IPS-20b (cell line): ENCODE measurements at regions not wholly inside any gene's neighbourhood (a gene's known extent, or its start where the extent isn't known, plus 50 kb on each side); places are given as distances from the start of the nearest gene placed in this dataset.

Source experiments
- H3K27ac ChIP-seq: one replicate; pipeline ENCODE4 v1.5.1; 2013; ENCODE audit warnings: low read length
- H3K27me3 ChIP-seq: 2 replicates; pipeline ENCODE4 v1.6.1; 2013; ENCODE audit warnings: mild to moderate bottlenecking, low read length, inconsistent platforms; ENCODE audit not compliant: insufficient read depth
- H3K36me3 ChIP-seq: 2 replicates; pipeline ENCODE4 v1.6.1; 2013; ENCODE audit warnings: low read depth, mild to moderate bottlenecking, inconsistent platforms, low read length, moderate library complexity; ENCODE audit not compliant: insufficient read depth
- H3K4me1 ChIP-seq: 2 replicates; pipeline ENCODE4 v1.6.1; 2013; ENCODE audit warnings: mild to moderate bottlenecking, control low read depth, inconsistent platforms, low read length, moderate library complexity; ENCODE audit not compliant: insufficient read depth
- H3K4me3 ChIP-seq: 2 replicates; pipeline ENCODE4 v1.5.1; 2013; ENCODE audit warnings: mild to moderate bottlenecking, low read length, inconsistent platforms
- H3K9ac ChIP-seq: 2 replicates; pipeline ENCODE4 v1.6.1; 2013; ENCODE audit warnings: low read depth, mild to moderate bottlenecking, inconsistent platforms, low read length, moderate library complexity
- H3K9me3 ChIP-seq: 2 replicates; pipeline ENCODE4 v1.6.1; 2013; ENCODE audit warnings: mild to moderate bottlenecking, low read depth, low read length, inconsistent platforms; ENCODE audit not compliant: insufficient read depth

GRCh38 chr6:168903613-168904345 is 349.9 kb downstream of the THBS2 start:
- Histone ChIP-seq H3K36me3 (no peaks in the 10 kb centered on the region), H3K9ac (no peak overlapping the region), H3K27ac (no peak overlapping the region), H3K4me1 (no peaks in the 10 kb centered on the region), H3K27me3 (no peaks in the 10 kb centered on the region), H3K9me3 (no peaks in the 10 kb centered on the region), H3K4me3 (no peak overlapping the region)

DNA sequence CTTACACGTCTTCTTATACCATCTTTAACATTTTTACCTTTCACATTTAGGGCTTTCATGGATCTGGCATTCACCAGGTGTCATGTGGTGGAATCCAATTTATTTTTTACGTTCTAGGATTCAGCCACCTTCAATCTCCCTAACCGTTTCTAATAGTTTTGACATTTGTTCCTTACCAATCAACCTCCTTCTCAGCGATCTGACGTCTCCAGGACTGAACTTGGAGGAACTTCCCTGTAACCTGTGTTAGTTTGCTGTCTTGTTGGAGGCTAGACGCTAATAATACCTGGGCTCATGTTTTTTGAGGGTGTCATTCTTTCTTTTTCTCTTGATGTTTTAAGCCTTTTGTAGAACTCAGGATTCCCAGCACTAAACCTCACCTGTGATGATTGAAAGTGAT is 351.6 kb downstream of the THBS2 start:
- Histone ChIP-seq H3K9me3 (no peaks in the 10 kb centered on the region), H3K9ac (no peak overlapping the region), H3K27ac (no peak overlapping the region), H3K27me3 (no peaks in the 10 kb centered on the region), H3K4me1 (no peaks in the 10 kb centered on the region), H3K4me3 (no peak overlapping the region), H3K36me3 (no peaks in the 10 kb centered on the region)

GRCh38 chr6:168901076-168901475 is 352.6 kb downstream of the THBS2 start:
- H3K36me3 ChIP-seq = no peaks in the 10 kb centered on the region
- no peak overlapping the region for H3K4me3 ChIP-seq
- H3K9ac ChIP-seq = no peak overlapping the region
- H3K27ac ChIP-seq = no peak overlapping the region
- no peaks in the 10 kb centered on the region for H3K27me3 ChIP-seq
- H3K4me1 ChIP-seq = no peaks in the 10 kb centered on the region
- H3K9me3 ChIP-seq = no peaks in the 10 kb centered on the region

GRCh38 chr6:168896321-168896720 is 357.3 kb downstream of the THBS2 start:
- peaks cover 3% of the 10 kb centered on the region; the same call in 1 of the 2 replicates for H3K4me1 ChIP-seq
- no peak overlapping the region for H3K9ac ChIP-seq
- no peaks in the 10 kb centered on the region for H3K9me3 ChIP-seq
- H3K27ac ChIP-seq = no peak overlapping the region
- H3K4me3 ChIP-seq = no peak overlapping the region
- no peaks in the 10 kb centered on the region for H3K36me3 ChIP-seq
- no peaks in the 10 kb centered on the region for H3K27me3 ChIP-seq

DNA sequence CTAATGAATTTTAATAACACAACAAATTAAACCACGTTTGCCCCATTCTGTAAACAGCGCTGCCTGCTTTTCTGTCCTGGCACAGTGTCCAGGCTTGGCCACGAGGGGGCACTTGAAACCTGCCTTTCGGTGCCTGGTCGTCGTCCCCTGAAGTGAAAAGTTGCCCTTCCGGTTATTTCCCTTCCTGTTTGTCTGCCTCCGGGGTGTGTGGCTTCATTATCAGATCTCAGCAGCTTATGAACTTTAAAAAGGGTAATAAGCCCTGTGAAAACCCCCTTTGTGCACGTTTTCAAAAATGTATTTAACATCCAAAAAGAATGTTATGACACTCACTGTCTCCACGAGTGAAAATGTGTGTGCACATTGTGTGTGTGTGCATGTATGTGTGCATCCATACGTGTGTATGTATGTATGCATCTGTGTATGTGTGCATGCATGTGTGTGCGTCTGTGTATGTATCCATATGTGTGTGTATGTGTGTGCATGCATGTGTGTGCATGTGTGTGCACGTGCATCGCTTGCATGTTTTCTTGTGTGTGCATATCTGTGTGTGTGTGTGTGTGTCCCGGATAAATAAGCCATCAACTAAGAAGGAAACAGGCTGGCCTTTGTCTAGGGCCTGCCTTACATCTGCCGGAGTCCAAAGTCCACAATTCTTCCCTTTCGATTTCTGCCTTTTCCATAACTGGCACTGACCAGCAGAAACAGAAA is 358.4 kb downstream of the THBS2 start:
- no peak overlapping the region for H3K27ac ChIP-seq
- no peak overlapping the region for H3K9ac ChIP-seq
- H3K4me3 ChIP-seq = no peak overlapping the region
- no peaks in the 10 kb centered on the region for H3K27me3 ChIP-seq
- no peaks in the 10 kb centered on the region for H3K9me3 ChIP-seq
- peaks cover 3% of the 10 kb centered on the region; the same call in 1 of the 2 replicates for H3K4me1 ChIP-seq
- no peaks in the 10 kb centered on the region for H3K36me3 ChIP-seq

DNA sequence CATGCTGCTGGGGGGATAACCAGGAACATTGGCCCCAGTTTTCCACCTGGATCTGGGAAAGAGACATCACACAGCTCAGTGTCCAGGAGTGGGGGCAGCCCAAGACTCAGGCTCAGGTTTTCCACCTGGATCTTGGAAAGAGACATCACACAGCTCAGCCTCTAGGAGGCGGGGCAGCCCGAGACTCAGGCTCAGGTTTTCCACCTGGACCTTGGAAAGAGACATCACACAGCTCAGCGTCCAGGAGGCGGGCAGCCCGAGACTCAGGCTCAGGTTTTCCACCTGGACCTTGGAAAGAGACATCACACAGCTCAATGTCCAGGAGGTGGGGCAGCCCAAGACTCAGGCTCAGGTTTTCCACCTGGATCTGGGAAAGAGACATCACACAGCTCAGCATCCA is 361.6 kb downstream of the THBS2 start:
- Histone ChIP-seq H3K9ac (no peak overlapping the region), H3K4me1 (peaks cover 3% of the 10 kb centered on the region; the same call in 1 of the 2 replicates), H3K27me3 (no peaks in the 10 kb centered on the region), H3K9me3 (no peaks in the 10 kb centered on the region), H3K36me3 (no peaks in the 10 kb centered on the region), H3K4me3 (no peak overlapping the region), H3K27ac (no peak overlapping the region)

GRCh38 chr6:168890981-168891365 is 362.7 kb downstream of the THBS2 start:
- H3K36me3 ChIP-seq = no peaks in the 10 kb centered on the region
- no peaks in the 10 kb centered on the region for H3K9me3 ChIP-seq
- no peak overlapping the region for H3K9ac ChIP-seq
- peaks cover 3% of the 10 kb centered on the region; the same call in 1 of the 2 replicates for H3K4me1 ChIP-seq
- H3K27ac ChIP-seq = no peak overlapping the region
- no peaks in the 10 kb centered on the region for H3K27me3 ChIP-seq
- no peak overlapping the region for H3K4me3 ChIP-seq

DNA sequence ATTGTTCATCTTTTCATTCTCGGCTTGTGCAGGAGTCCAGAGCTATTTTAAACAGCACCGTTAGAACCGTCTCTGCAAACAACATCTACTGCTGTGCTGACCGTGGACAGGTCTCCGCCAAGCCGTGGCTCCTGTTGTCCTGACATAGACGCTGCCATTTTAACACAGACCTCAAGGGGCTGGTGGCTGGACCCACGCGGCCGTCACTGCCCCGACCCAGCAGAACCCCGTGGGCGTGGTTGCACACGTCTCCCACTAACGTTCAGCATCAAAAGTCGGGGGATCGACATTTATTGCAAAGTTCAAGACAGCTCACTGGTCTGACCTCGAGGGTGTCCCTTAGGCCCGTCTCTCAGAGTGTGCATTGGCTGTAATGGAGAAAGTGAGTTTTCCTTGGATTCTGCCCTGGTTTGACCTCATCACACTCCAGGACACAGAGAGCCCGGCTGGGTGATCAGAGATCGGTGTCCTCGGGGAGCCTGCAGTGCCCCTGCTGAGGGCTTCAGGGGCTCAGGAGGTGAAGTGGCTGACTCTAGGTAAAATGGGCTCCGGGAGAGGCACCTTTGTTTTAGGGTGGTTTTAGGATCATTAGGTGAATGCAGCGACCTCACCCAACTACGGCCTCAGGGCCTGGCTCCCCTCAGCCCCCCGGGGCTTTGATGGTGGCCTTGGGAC is 363.2 kb downstream of the THBS2 start:
- peaks cover 3% of the 10 kb centered on the region; the same call in 1 of the 2 replicates for H3K4me1 ChIP-seq
- no peaks in the 10 kb centered on the region for H3K27me3 ChIP-seq
- H3K36me3 ChIP-seq = no peaks in the 10 kb centered on the region
- no peaks in the 10 kb centered on the region for H3K9me3 ChIP-seq
- no peak overlapping the region for H3K27ac ChIP-seq
- H3K9ac ChIP-seq = no peak overlapping the region
- no peak overlapping the region for H3K4me3 ChIP-seq

GRCh38 chr6:168888786-168889345 is 364.8 kb downstream of the THBS2 start:
- no peaks in the 10 kb centered on the region for H3K36me3 ChIP-seq
- no peak overlapping the region for H3K4me3 ChIP-seq
- no peak overlapping the region for H3K9ac ChIP-seq
- no peaks in the 10 kb centered on the region for H3K9me3 ChIP-seq
- H3K27ac ChIP-seq = no peak overlapping the region
- peaks cover 8% of the 10 kb centered on the region for H3K27me3 ChIP-seq
- no peaks in the 10 kb centered on the region for H3K4me1 ChIP-seq

GRCh38 chr6:168888102-168888501 is 365.5 kb downstream of the THBS2 start:
- Histone ChIP-seq H3K9ac (no peak overlapping the region), H3K27me3 (peaks cover 14% of the 10 kb centered on the region), H3K9me3 (no peaks in the 10 kb centered on the region), H3K36me3 (no peaks in the 10 kb centered on the region), H3K27ac (no peak overlapping the region), H3K4me3 (no peak overlapping the region), H3K4me1 (no peaks in the 10 kb centered on the region)

DNA sequence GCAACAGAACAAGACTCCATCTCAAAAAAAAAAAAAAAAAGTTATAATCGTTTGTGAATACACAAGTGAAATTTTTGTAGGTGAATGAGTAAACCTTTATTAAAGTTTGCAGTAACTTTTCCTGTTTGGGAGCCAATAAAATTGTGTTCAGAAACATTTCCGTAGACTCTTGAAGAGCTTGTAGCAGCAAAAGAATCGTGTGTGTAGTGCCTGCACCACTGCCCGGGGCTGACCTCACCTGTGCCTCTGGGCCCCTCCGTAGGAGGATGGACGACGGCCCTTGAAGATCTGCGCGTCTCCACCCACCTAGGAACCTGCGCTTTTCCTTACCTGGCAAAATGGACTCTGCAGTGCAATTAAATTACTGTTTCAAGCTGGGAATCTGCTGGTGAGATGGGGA is 366.0 kb downstream of the THBS2 start:
- Histone ChIP-seq H3K27ac (no peak overlapping the region), H3K36me3 (no peaks in the 10 kb centered on the region), H3K4me1 (no peaks in the 10 kb centered on the region), H3K4me3 (no peak overlapping the region), H3K27me3 (peaks cover 14% of the 10 kb centered on the region), H3K9ac (no peak overlapping the region), H3K9me3 (no peaks in the 10 kb centered on the region)
